Muscle of arm (tissue), 1 donor: ENCODE measurements at regions not wholly inside any gene's neighbourhood (a gene's known extent, or its start where the extent isn't known, plus 50 kb on each side); places are given as distances from the start of the nearest gene placed in this dataset.

ENCODE experiments used
- DNase-seq: peaks from one replicate; pipeline ENCODE4 v3.0.0-alpha.2; 2013

DNA sequence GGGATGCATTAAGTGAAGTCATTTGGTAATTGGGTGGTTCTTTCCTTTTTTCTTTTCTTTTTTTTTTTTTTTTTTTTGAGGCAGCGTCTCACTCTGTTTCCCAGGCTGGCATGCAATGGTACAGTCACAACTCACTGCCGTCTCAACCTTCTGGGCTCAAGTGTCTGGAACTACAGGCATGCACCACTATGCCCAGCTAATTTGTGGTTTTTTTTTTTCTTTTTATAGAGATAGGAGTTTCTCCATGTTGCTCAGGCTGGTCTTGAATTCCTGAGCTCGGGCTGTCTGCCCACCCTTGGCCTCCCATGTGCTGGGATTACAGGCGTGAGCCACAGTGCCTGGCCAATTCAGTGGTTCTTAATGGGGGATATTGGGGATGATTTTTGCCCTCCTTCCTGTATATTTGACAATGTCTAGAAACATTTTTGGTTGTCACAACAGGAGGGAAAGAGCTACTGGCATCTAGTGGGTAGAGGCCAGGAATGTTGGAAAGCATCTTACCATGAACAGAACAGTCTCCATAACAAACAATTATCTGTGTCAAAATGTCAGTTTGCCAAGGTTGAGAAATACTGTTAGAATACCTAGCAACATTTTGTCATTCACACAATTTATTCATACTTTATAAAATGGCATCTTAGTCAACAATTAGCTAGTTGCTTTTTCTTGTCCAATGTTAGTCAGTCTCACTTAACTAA is 79.4 kb upstream of the CNTN3 start:
- no peak for DNase-seq

GRCh38 chr3:74693251-74693650 is 78.8 kb upstream of the CNTN3 start:
- no peak for DNase-seq

- DNase-seq, result no peak
Measured at GRCh38 chr3:74691946-74692345, 77.5 kb upstream of the CNTN3 start.

DNA sequence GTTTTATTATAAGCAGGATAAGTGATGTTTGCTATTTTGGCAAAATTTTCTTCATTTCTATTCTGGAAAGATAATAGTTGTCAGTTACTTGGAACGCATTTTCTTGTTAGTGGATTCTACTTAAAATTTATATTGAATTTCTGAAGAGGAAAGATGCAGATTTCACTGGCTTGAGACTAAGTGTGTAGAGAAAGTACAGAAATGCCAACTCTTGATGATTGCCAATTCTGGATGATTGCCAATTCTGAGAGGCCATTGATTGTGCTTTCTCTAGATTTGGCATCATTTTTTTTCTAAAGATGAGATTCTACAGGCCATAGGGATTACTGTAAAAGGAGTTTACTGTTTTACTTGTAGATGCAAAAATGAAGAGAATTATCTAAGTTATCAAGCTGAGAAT is 58.9 kb upstream of the CNTN3 start:
- no peak for DNase-seq

DNA sequence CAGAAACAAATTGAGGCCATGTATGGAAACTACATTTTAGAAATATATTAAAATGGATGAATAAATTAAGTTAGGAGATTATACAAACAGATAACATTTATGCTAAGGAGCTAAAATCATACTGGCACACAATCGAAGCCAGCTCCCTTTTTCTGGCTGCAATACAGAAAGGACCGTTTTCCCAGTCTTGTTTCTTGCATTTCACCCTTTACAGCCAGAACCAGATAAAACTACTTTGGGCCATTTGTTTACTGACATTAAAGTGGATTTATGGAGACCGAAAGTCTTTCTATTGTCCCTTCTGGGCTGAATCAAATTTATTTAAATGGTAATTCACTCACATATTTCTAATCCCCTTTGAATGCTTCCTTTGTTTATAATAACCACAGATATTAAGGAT is 50.1 kb upstream of the CNTN3 start:
- DNase-seq, result no peak
